ENCODE measurements at regions not wholly inside any gene's neighbourhood (a gene's known extent, or its start where the extent isn't known, plus 50 kb on each side); places are given as distances from the start of the nearest gene placed in this dataset.
"Not testable (repeated sequence)": the region's sequence is repeated elsewhere in the genome, so short reads cannot be mapped to it uniquely, and the experiment has no call there.

GRCh38 chr11:81368192-81368591 is 1365.5 kb downstream of the FAM181B start:
- DNase-seq: no peak

GRCh38 chr11:81365496-81365895 is 1368.2 kb downstream of the FAM181B start:
- no peak for DNase-seq

- DNase-seq: no peak
Observed at GRCh38 chr11:81359476-81359875, 1374.2 kb downstream of the FAM181B start.

- DNase-seq: no peak
Observed at GRCh38 chr11:81345609-81346008, 1388.1 kb downstream of the FAM181B start.

- DNase-seq: no peak
Observed at GRCh38 chr11:81342966-81343365, 1390.7 kb downstream of the FAM181B start.

GRCh38 chr11:81340225-81340624 is 1393.4 kb downstream of the FAM181B start:
- no peak for DNase-seq

GRCh38 chr11:81339521-81339920 is 1394.1 kb downstream of the FAM181B start:
- no peak for DNase-seq

- no peak for DNase-seq
Observed at GRCh38 chr11:81337756-81338155, 1395.9 kb downstream of the FAM181B start.

- DNase-seq: no peak
Observed at GRCh38 chr11:81332276-81332675, 1401.4 kb downstream of the FAM181B start.

GRCh38 chr11:81331611-81332235 is 1401.9 kb downstream of the FAM181B start:
- no peak for DNase-seq

GRCh38 chr11:81331088-81331487 is 1402.6 kb downstream of the FAM181B start:
- no peak for DNase-seq

GRCh38 chr11:81303038-81303664 is 1430.5 kb downstream of the FAM181B start:
- DNase-seq: no peak

- DNase-seq: no peak
Observed at GRCh38 chr11:81301166-81301830, 1432.4 kb downstream of the FAM181B start.

- DNase-seq: no peak
Observed at GRCh38 chr11:81286959-81287358, 1446.7 kb downstream of the FAM181B start.

GRCh38 chr11:81286550-81286949 is 1447.1 kb downstream of the FAM181B start:
- no peak for DNase-seq

GRCh38 chr11:81280228-81280627 is 1453.4 kb downstream of the FAM181B start:
- DNase-seq: not testable (repeated sequence)

GRCh38 chr11:81278991-81279390 is 1454.7 kb downstream of the FAM181B start:
- DNase-seq: no peak

- DNase-seq: no peak
Observed at GRCh38 chr11:81270686-81271085, 1463.0 kb downstream of the FAM181B start.

GRCh38 chr11:81267246-81267645 is 1466.4 kb downstream of the FAM181B start:
- DNase-seq: no peak

GRCh38 chr11:81259471-81259870 is 1474.2 kb downstream of the FAM181B start:
- DNase-seq: no peak

GRCh38 chr11:81255895-81256294 is 1477.8 kb downstream of the FAM181B start:
- no peak for DNase-seq

- DNase-seq: no peak
Observed at GRCh38 chr11:81253244-81253643, 1480.4 kb downstream of the FAM181B start.

GRCh38 chr11:81246941-81247340 is 1486.7 kb downstream of the FAM181B start:
- no peak for DNase-seq

- DNase-seq: no peak
Observed at GRCh38 chr11:81245791-81246190, 1487.9 kb downstream of the FAM181B start.

Measured in bone marrow (tissue), 2 donors.